Body of pancreas (tissue), 4 donors: ENCODE measurements at regions not wholly inside any gene's neighbourhood (a gene's known extent, or its start where the extent isn't known, plus 50 kb on each side); places are given as distances from the start of the nearest gene placed in this dataset.

Source experiments
- ATAC-seq: fragments of 150-250 bp; one replicate; pipeline ENCODE4 v1.9.1; 2016
- DNase-seq, 4 donors: peaks; one replicate each; pipeline ENCODE4 v3.0.0-alpha.2; 2019
- H3K27ac ChIP-seq, 4 donors: fragments of 200-600 bp; sonication (generic); 1 replicate in 3 of 4; 2 replicates in 1 of 4; pipeline versions ENCODE4 v1.5.1 to v1.6.1; 2016 to 2019; ENCODE audit warnings: mild to moderate bottlenecking in 1 of 4, mixed read lengths in 1 of 4, moderate library complexity in 1 of 4
- H3K27me3 ChIP-seq, 2 donors: fragments of 200-600 bp; sonication (generic); one replicate each; pipeline ENCODE4 v1.6.0; 2016; ENCODE audit warnings: mild to moderate bottlenecking in 1 of 2
- H3K36me3 ChIP-seq, 2 donors: fragments of 200-600 bp; sonication (generic); replicated peaks in 1 of 2; 2 replicates each; pipeline ENCODE4 v1.5.1; 2016; ENCODE audit warnings: low read depth in 2 of 2; ENCODE audit not compliant: insufficient read depth in 1 of 2
- H3K4me1 ChIP-seq: fragments of 200-600 bp; sonication (generic); one replicate; pipeline ENCODE4 v1.6.0; 2016
- H3K4me3 ChIP-seq, 2 donors: fragments of 200-600 bp; sonication (generic); 1 replicate in 1 of 2; 2 replicates in 1 of 2; pipeline ENCODE4 v1.5.1; 2016 to 2019
- H3K9me3 ChIP-seq, 3 donors: fragments of 200-600 bp; sonication (generic); 1 replicate in 2 of 3; 2 replicates in 1 of 3; pipeline ENCODE4 v1.5.1; 2016
- CTCF ChIP-seq, 7 experiments: fragments of 450-650 bp in 4 of 7; fragments of 200-600 bp in 3 of 7; sonication (generic) in 3 of 7; IDR thresholded peaks; one replicate each; pipeline ENCODE4 v1.5.1; 2016 to 2019; ENCODE audit warnings: antibody characterized with exemption in 7 of 7
- POLR2A ChIP-seq, 3 donors: fragments of 450-650 bp; IDR thresholded peaks; one replicate each; pipeline ENCODE4 v1.6.1; 2016; ENCODE audit warnings: antibody characterized with exemption in 3 of 3, mild to moderate bottlenecking in 2 of 3
- WGBS, 2 donors: methylation state at CpG; one replicate each; pipeline ENCODE4 v1.1.5; 2017; 5-methylcytosine and 5-hydroxymethylcytosine counted together
- intact Hi-C: fragments of 100-400 bp; cut with DNase I; formaldehyde crosslinking; loops from one replicate; pipeline ENCODE4 v1.15.1; 2023

GRCh38 chr12:46124132-46124847 is 133.9 kb upstream of the SCAF11 start:
- no peak for ATAC-seq

GRCh38 chr12:46112364-46112763 is 122.0 kb upstream of the SCAF11 start:
- ATAC-seq = no peak
- Histone ChIP-seq H3K36me3 (no peaks in the 10 kb centered on the region), H3K27me3 (no peaks in the 10 kb centered on the region), H3K4me1 (no peaks in the 10 kb centered on the region), H3K4me3 (no peak overlapping the region), H3K9me3 (no peaks in the 10 kb centered on the region), H3K27ac (no peak overlapping the region)
- intact Hi-C loops = no loop called here
- no peak for DNase-seq
- TF ChIP-seq POLR2A (IDR thresholded peaks at IDR 0.05) = no peak
- TF ChIP-seq CTCF (IDR thresholded peaks at IDR 0.05) = no peak

More at GRCh38 chr12:46124132-46124847, 133.9 kb upstream of the SCAF11 start:
- no peak for DNase-seq
- intact Hi-C loops = loop anchor here (10.0 kb wide), 1 partner anchor 181 kb away; no protein-coding TSS in a partner anchor
- no peaks in the 10 kb centered on the region for H3K9me3 ChIP-seq
- H3K27me3 ChIP-seq = no peaks in the 10 kb centered on the region
- TF ChIP-seq POLR2A (IDR thresholded peaks at IDR 0.05) = no peak
- no peak for TF ChIP-seq CTCF (IDR thresholded peaks at IDR 0.05)
- no peak overlapping the region for H3K4me3 ChIP-seq
- H3K36me3 ChIP-seq = no peaks in the 10 kb centered on the region
- peaks cover 10% of the 10 kb centered on the region for H3K4me1 ChIP-seq
- WGBS, 2 donors = 28 to 33% methylated on average over 5 of the region's 5 CpGs
- H3K27ac ChIP-seq = no peak overlapping the region

- no peaks in the 10 kb centered on the region for H3K27me3 ChIP-seq
- no peak overlapping the region for H3K4me3 ChIP-seq
- H3K4me1 ChIP-seq = no peaks in the 10 kb centered on the region
- ATAC-seq (no peak), DNase-seq (no peak)
- no peaks in the 10 kb centered on the region for H3K36me3 ChIP-seq
- H3K27ac ChIP-seq = no peak overlapping the region
- H3K9me3 ChIP-seq = no peaks in the 10 kb centered on the region
- TF ChIP-seq POLR2A (IDR thresholded peaks at IDR 0.05) (no peak), CTCF (IDR thresholded peaks at IDR 0.05) (no peak)
- intact Hi-C loops = no loop called here
Observed at GRCh38 chr12:46111715-46112114, 121.3 kb upstream of the SCAF11 start.

- no peaks in the 10 kb centered on the region for H3K9me3 ChIP-seq
- H3K27me3 ChIP-seq = no peaks in the 10 kb centered on the region
- H3K27ac ChIP-seq = no peak overlapping the region
- H3K4me1 ChIP-seq = no peaks in the 10 kb centered on the region
- intact Hi-C loops = no loop called here
- no peak for TF ChIP-seq POLR2A (IDR thresholded peaks at IDR 0.05)
- TF ChIP-seq CTCF (IDR thresholded peaks at IDR 0.05) = no peak
- no peak overlapping the region for H3K4me3 ChIP-seq
- DNase-seq = no peak
- WGBS, 2 donors = 26 to 27% methylated on average over 1 of the region's 1 CpG
- H3K36me3 ChIP-seq = no peaks in the 10 kb centered on the region
- no peak for ATAC-seq
Observed at GRCh38 chr12:46110928-46111699, 120.7 kb upstream of the SCAF11 start.
